ENCODE measurements at regions not wholly inside any gene's neighbourhood (a gene's known extent, or its start where the extent isn't known, plus 50 kb on each side); places are given as distances from the start of the nearest gene placed in this dataset.

DNA sequence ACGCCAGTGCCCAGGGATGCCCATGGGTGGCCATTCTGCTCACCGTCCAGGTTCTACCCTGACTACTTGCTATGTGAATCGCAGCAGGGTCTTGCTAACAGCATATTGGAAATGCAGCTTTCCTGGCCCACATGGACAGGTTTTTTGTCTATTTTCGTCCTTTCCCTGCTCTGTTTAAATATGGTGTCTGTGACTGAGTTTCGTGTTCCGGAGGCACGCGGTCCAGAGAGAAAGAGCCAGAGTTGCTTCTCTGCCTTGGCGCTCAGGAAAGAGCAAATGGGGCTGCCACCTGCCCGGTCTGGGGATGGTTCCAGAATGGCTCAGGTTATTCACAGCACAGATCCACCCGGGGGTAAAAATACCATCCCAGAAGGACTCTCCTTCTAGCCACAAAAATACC lies 456.2 kb downstream of the BCL11A start:
- TF ChIP-seq, protein P1, sequence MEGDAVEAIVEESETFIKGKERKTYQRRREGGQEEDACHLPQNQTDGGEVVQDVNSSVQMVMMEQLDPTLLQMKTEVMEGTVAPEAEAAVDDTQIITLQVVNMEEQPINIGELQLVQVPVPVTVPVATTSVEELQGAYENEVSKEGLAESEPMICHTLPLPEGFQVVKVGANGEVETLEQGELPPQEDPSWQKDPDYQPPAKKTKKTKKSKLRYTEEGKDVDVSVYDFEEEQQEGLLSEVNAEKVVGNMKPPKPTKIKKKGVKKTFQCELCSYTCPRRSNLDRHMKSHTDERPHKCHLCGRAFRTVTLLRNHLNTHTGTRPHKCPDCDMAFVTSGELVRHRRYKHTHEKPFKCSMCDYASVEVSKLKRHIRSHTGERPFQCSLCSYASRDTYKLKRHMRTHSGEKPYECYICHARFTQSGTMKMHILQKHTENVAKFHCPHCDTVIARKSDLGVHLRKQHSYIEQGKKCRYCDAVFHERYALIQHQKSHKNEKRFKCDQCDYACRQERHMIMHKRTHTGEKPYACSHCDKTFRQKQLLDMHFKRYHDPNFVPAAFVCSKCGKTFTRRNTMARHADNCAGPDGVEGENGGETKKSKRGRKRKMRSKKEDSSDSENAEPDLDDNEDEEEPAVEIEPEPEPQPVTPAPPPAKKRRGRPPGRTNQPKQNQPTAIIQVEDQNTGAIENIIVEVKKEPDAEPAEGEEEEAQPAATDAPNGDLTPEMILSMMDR (conservative IDR thresholded peaks at IDR 0.05) = no peak
- no peak for TF ChIP-seq EZH2 (IDR thresholded peaks at IDR 0.05; ENCODE audit: low read depth)

Measured in PC-9 (cell line).